Lower leg skin (tissue), 4 donors: ENCODE measurements at regions not wholly inside any gene's neighbourhood (a gene's known extent, or its start where the extent isn't known, plus 50 kb on each side); places are given as distances from the start of the nearest gene placed in this dataset.

Source experiments
- DNase-seq, 2 donors: peaks; one replicate each; pipeline ENCODE4 v3.0.0-alpha.2; 2019; ENCODE audit warnings: low spot score in 2 of 2
- H3K4me3 ChIP-seq: fragments of 200-600 bp; sonication (generic); 2 replicates; pipeline ENCODE4 v1.5.1; 2017; ENCODE audit warnings: mild to moderate bottlenecking, low read depth; ENCODE audit not compliant: poor library complexity, severe bottlenecking
- POLR2A ChIP-seq, 2 donors: fragments of 450-650 bp; IDR thresholded peaks; one replicate each; pipeline ENCODE4 v1.6.1; 2016 to 2017; ENCODE audit warnings: antibody characterized with exemption in 2 of 2, mild to moderate bottlenecking in 1 of 2, moderate library complexity in 1 of 2
- WGBS, 2 donors: methylation state at CpG; one replicate each; pipeline ENCODE4 v1.1.5; 2018; 5-methylcytosine and 5-hydroxymethylcytosine counted together
- intact Hi-C: fragments of 100-400 bp; cut with DNase I; formaldehyde crosslinking; loops from one replicate; pipeline ENCODE4 v1.15.0; 2023; ENCODE audit warnings: low total_unique reads
- TF ChIP-seq, protein P1 (sequence below), 3 donors: fragments of 450-650 bp; IDR thresholded peaks; one replicate each; pipeline ENCODE4 v1.5.1; 2016; ENCODE audit warnings: antibody characterized with exemption in 3 of 3, mild to moderate bottlenecking in 3 of 3, moderate library complexity in 2 of 3

DNA sequence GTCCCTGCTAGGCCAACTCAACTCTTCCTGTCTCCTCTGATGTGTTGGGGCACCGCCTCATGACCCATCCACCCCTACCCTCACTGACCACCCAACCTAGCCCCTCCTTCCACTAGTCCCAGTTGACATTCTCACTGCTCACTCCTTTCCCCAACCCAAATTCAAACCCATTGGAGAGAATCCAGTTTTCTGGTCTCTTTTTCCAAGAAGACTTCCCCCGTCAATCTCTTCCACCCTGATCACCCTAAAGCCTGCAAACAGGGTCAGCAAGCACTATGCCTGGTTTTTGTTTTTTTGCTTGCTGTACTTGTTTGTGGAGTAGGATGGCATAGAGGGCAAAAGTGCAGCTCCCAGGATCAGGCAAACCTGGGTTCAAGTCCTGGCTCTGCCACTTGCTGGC lies 176.6 kb upstream of the PPP2R3A start:
- DNase-seq: no peak
- H3K4me3 ChIP-seq: no peak overlapping the region
- TF ChIP-seq POLR2A (IDR thresholded peaks at IDR 0.05): no peak
- TF ChIP-seq, protein P1, sequence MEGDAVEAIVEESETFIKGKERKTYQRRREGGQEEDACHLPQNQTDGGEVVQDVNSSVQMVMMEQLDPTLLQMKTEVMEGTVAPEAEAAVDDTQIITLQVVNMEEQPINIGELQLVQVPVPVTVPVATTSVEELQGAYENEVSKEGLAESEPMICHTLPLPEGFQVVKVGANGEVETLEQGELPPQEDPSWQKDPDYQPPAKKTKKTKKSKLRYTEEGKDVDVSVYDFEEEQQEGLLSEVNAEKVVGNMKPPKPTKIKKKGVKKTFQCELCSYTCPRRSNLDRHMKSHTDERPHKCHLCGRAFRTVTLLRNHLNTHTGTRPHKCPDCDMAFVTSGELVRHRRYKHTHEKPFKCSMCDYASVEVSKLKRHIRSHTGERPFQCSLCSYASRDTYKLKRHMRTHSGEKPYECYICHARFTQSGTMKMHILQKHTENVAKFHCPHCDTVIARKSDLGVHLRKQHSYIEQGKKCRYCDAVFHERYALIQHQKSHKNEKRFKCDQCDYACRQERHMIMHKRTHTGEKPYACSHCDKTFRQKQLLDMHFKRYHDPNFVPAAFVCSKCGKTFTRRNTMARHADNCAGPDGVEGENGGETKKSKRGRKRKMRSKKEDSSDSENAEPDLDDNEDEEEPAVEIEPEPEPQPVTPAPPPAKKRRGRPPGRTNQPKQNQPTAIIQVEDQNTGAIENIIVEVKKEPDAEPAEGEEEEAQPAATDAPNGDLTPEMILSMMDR (IDR thresholded peaks at IDR 0.05): no peak
- intact Hi-C loops: no loop called here
- WGBS, 2 donors: 91 to 93% methylated on average over 2 of the region's 2 CpGs

DNA sequence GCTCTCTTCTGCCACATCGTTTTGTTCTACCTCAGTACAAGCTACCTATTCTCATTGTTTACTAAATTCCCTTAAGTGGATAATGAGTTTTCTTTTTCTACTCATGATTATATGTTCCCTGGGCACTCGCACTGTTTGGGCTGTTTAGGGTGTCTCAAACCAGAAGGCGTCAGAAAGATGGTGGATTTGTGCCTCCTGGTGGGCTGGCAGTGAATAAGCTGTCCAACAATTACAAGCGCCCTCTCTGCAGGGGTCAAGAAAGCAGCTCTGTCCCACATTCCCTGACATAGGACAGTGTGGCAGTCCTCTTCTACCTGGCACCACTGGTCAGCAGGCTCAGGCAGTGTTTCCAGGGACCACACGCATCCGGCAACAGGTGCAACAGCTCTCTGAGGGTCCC lies 173.4 kb upstream of the PPP2R3A start:
- DNase-seq: no peak
- TF ChIP-seq, protein P1 (IDR thresholded peaks at IDR 0.05): no peak
- no peak for TF ChIP-seq POLR2A (IDR thresholded peaks at IDR 0.05)
- H3K4me3 ChIP-seq: no peak overlapping the region
- intact Hi-C loops: no loop called here
- 72 to 77% methylated on average over 6 of the region's 6 CpGs for WGBS, 2 donors

DNA sequence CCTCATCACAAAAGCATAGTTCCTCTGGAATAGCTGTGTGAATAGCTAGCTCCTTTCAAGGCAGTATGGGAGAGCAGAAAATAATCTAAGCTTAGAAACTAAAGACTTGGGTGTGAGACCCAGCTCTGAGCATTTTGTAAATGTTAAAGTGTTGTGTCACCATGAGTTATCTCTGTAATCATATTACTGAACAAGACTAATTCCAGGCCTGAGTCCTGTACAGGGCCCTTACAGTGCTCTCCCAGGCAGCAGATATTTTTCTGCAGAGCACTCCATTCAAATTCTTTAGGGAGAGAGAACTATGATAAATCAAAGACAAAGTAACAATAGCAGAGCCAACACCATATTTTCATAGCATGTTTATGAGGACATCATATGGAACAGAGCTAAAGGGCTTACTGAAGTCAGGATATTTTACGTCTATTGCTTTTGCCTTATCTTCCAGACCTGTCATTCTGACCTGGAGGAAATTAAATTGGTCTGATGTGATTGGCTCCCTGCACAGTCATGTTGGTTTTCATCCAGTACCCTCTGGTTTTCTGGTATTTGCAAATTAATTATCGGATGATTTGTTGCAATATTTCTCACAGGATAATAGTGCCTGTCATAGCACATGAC lies 172.6 kb upstream of the PPP2R3A start:
- no peak overlapping the region for H3K4me3 ChIP-seq
- TF ChIP-seq POLR2A (IDR thresholded peaks at IDR 0.05): no peak
- TF ChIP-seq, protein P1 (IDR thresholded peaks at IDR 0.05): no peak
- intact Hi-C loops: no loop called here
- no peak for DNase-seq
- WGBS, 2 donors: 54 to 63% methylated on average over 2 of the region's 2 CpGs

DNA sequence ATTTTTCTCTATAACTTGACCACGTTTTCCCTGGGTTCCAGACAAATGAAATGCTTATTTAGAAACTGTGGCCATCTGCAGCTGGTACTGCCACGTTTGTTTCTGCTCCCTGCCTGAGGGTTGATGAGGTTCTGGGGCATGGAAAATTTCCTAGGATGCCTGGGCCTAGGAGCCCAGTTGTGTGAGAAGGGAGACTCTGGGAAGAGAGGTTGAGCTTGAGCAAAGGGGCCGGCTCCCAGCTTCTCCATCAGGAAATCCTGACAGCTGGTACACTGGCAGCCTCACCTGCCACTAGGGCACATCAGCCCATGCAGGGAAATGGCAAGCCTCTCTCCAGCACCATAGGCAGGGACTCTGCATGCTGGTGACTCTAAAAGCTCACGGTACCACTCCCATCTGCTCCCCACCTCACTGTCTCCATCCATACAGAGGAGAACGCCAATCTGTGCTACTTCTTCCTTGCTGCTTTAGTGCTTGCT lies 165.4 kb upstream of the PPP2R3A start:
- no peak for DNase-seq
- H3K4me3 ChIP-seq: no peak overlapping the region
- intact Hi-C loops: no loop called here
- no peak for TF ChIP-seq POLR2A (IDR thresholded peaks at IDR 0.05)
- TF ChIP-seq, protein P1 (IDR thresholded peaks at IDR 0.05): no peak
- WGBS, 2 donors: 66 to 71% methylated on average over 5 of the region's 5 CpGs

DNA sequence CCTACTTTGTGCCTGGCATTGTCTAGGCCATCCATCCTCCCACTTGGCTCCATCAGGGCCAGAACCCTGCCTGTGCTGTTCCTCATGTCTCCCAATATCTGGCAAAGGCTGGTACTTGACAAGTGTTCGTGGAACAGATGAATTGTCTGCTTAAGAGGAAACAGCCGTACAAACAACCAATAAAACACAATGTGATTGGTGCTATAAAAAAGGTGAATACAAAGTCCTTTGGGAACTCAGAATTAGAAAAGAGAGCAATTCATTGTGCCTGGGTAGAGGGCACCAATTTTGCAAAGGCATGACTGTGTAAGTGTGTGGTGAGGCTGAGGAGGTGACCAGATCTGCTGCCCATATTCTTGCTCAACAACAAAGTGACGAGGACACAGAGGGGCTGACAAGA lies 164.5 kb upstream of the PPP2R3A start:
- intact Hi-C loops: no loop called here
- 68 to 78% methylated on average over 3 of the region's 3 CpGs for WGBS, 2 donors
- DNase-seq: no peak
- no peak for TF ChIP-seq POLR2A (IDR thresholded peaks at IDR 0.05)
- TF ChIP-seq, protein P1 (IDR thresholded peaks at IDR 0.05): no peak
- no peak overlapping the region for H3K4me3 ChIP-seq

DNA sequence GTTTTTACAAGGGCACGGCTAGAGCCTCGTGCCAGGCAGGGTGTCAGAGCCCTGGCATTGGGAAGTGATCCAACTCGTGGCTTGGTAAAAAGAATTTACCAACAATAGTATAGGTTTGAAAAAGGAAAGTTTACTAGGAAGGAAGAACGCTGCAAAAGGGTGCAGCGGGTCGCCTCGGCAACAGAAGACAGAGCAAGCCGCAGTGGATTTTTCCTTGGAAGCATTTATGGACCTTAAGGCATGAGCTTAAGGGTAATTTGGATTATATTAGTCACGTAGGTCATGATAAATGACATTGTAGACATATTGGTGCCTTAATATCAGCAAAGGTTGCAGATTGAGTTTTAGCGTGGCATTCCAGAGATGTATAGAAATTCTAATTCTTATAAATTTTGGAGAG lies 163.4 kb upstream of the PPP2R3A start:
- intact Hi-C loops: no loop called here
- WGBS, 2 donors: 72 to 77% methylated on average over 10 of the region's 10 CpGs
- H3K4me3 ChIP-seq: no peak overlapping the region
- TF ChIP-seq, protein P1 (IDR thresholded peaks at IDR 0.05): no peak
- TF ChIP-seq POLR2A (IDR thresholded peaks at IDR 0.05): no peak
- DNase-seq: no peak
